Stimulated activated CD8-positive, alpha-beta memory T cell treated with anti-CD3 and anti-CD28 coated beads, Interleukin-4, amount 100 ng/mL, for 48 hours (primary cell): ENCODE measurements at regions not wholly inside any gene's neighbourhood (a gene's known extent, or its start where the extent isn't known, plus 50 kb on each side); places are given as distances from the start of the nearest gene placed in this dataset.
"Not testable (repeated sequence)": the region's sequence is repeated elsewhere in the genome, so short reads cannot be mapped to it uniquely, and the experiment has no call there.

Experiments
- DNase-seq: peaks from one replicate; pipeline ENCODE4 v3.0.0-alpha.2; 2020

- not testable (repeated sequence) for DNase-seq
Measured at GRCh38 chr3:8440142-8440541, 61.5 kb upstream of the LMCD1 start.

GRCh38 chr3:8441969-8442559 lies 59.6 kb upstream of the LMCD1 start:
- DNase-seq, result no peak

GRCh38 chr3:8442993-8443650 lies 58.5 kb upstream of the LMCD1 start:
- DNase-seq, result no peak

- no peak for DNase-seq
Measured at GRCh38 chr3:8443829-8444791, 57.5 kb upstream of the LMCD1 start.

GRCh38 chr3:8444883-8445282 lies 56.7 kb upstream of the LMCD1 start:
- DNase-seq, result no peak

GRCh38 chr3:8445861-8446260 lies 55.8 kb upstream of the LMCD1 start:
- no peak for DNase-seq

GRCh38 chr3:8446845-8447244 lies 54.8 kb upstream of the LMCD1 start:
- DNase-seq, result no peak

GRCh38 chr3:8450618-8451017 lies 51.0 kb upstream of the LMCD1 start:
- DNase-seq, result no peak

- DNase-seq, result no peak
Measured at GRCh38 chr3:8451696-8452095, 49.9 kb upstream of the LMCD1 start.
